ENCODE measurements at regions not wholly inside any gene's neighbourhood (a gene's known extent, or its start where the extent isn't known, plus 50 kb on each side); places are given as distances from the start of the nearest gene placed in this dataset.
"Not testable (repeated sequence)": the region's sequence is repeated elsewhere in the genome, so short reads cannot be mapped to it uniquely, and the experiment has no call there.

- DNase-seq (ENCODE audit: low spot score), result no peak
These were observed 2102.7 kb upstream of the WWC1 start for GRCh38 chr5:166188501-166189325.

- no peak for DNase-seq (ENCODE audit: low spot score)
These were observed 2098.7 kb upstream of the WWC1 start for GRCh38 chr5:166192696-166193095.

GRCh38 chr5:166195981-166196380 lies 2095.5 kb upstream of the WWC1 start:
- no peak for DNase-seq (ENCODE audit: low spot score)

GRCh38 chr5:166200532-166200931 lies 2090.9 kb upstream of the WWC1 start:
- no peak for DNase-seq (ENCODE audit: low spot score)

GRCh38 chr5:166211640-166212039 lies 2079.8 kb upstream of the WWC1 start:
- no peak for DNase-seq (ENCODE audit: low spot score)

- no peak for DNase-seq (ENCODE audit: low spot score)
These were observed 2055.1 kb upstream of the WWC1 start for GRCh38 chr5:166236327-166236726.

GRCh38 chr5:166240705-166241104 lies 2050.7 kb upstream of the WWC1 start:
- no peak for DNase-seq (ENCODE audit: low spot score)

GRCh38 chr5:166245556-166245955 lies 2045.9 kb upstream of the WWC1 start:
- DNase-seq (ENCODE audit: low spot score), result no peak

GRCh38 chr5:166251786-166252185 lies 2039.7 kb upstream of the WWC1 start:
- DNase-seq (ENCODE audit: low spot score), result no peak

- DNase-seq (ENCODE audit: low spot score), result no peak
These were observed 2033.8 kb upstream of the WWC1 start for GRCh38 chr5:166257661-166258060.

- DNase-seq (ENCODE audit: low spot score), result no peak
These were observed 2029.0 kb upstream of the WWC1 start for GRCh38 chr5:166262395-166262794.

GRCh38 chr5:166267907-166268306 lies 2023.5 kb upstream of the WWC1 start:
- no peak for DNase-seq (ENCODE audit: low spot score)

- no peak for DNase-seq (ENCODE audit: low spot score)
These were observed 2020.7 kb upstream of the WWC1 start for GRCh38 chr5:166270712-166271111.

GRCh38 chr5:166276006-166276405 lies 2015.4 kb upstream of the WWC1 start:
- DNase-seq (ENCODE audit: low spot score), result peak; percentile 5

GRCh38 chr5:166279828-166280227 lies 2011.6 kb upstream of the WWC1 start:
- DNase-seq (ENCODE audit: low spot score), result no peak

- DNase-seq (ENCODE audit: low spot score), result no peak
These were observed 2010.0 kb upstream of the WWC1 start for GRCh38 chr5:166281433-166281832.

GRCh38 chr5:166282939-166283338 lies 2008.5 kb upstream of the WWC1 start:
- DNase-seq (ENCODE audit: low spot score), result no peak

GRCh38 chr5:166285361-166285760 lies 2006.1 kb upstream of the WWC1 start:
- no peak for DNase-seq (ENCODE audit: low spot score)

GRCh38 chr5:166286832-166287231 lies 2004.6 kb upstream of the WWC1 start:
- no peak for DNase-seq (ENCODE audit: low spot score)

- DNase-seq (ENCODE audit: low spot score), result no peak
These were observed 2003.6 kb upstream of the WWC1 start for GRCh38 chr5:166287866-166288265.

GRCh38 chr5:166291800-166292199 lies 1999.6 kb upstream of the WWC1 start:
- DNase-seq (ENCODE audit: low spot score), result not testable (repeated sequence)

- no peak for DNase-seq (ENCODE audit: low spot score)
These were observed 1997.6 kb upstream of the WWC1 start for GRCh38 chr5:166293892-166294291.

GRCh38 chr5:166302166-166302565 lies 1989.3 kb upstream of the WWC1 start:
- DNase-seq (ENCODE audit: low spot score), result no peak

GRCh38 chr5:166317425-166317824 lies 1974.0 kb upstream of the WWC1 start:
- DNase-seq (ENCODE audit: low spot score), result no peak

All from RKO (cell line).